ENCODE measurements at regions not wholly inside any gene's neighbourhood (a gene's known extent, or its start where the extent isn't known, plus 50 kb on each side); places are given as distances from the start of the nearest gene placed in this dataset.

DNA sequence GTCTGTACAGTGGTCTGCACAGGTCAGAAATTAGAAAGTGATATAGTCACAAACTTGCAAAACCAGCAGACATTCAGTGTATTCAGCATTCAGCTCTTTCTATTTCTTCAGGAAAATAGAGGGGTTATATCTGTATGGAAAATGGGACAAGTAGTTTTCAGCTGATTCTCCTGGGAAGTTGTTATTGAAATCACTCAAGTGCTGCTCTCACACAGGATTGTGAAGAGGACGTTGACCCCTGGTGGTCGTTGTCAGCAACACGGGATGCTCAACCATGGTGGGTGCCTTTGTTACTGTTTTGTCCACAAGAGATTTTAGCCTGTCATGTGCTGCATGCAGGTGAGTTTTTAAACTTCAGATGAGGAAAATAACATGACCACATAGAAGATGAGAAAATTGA is 981.8 kb downstream of the TMEM121 start:
- TF ChIP-seq, protein P1, sequence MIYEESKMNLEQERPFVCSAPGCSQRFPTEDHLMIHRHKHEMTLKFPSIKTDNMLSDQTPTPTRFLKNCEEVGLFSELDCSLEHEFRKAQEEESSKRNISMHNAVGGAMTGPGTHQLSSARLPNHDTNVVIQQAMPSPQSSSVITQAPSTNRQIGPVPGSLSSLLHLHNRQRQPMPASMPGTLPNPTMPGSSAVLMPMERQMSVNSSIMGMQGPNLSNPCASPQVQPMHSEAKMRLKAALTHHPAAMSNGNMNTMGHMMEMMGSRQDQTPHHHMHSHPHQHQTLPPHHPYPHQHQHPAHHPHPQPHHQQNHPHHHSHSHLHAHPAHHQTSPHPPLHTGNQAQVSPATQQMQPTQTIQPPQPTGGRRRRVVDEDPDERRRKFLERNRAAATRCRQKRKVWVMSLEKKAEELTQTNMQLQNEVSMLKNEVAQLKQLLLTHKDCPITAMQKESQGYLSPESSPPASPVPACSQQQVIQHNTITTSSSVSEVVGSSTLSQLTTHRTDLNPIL (CRISPR knock-in tag; IDR thresholded peaks at IDR 0.05; ENCODE audit: low read depth) = no peak
- TF ChIP-seq PPARA (CRISPR knock-in tag; IDR thresholded peaks at IDR 0.05; ENCODE audit: borderline replicate concordance) (no peak), ZC3H10 (CRISPR knock-in tag; IDR thresholded peaks at IDR 0.05) (no peak), ZFP30 (CRISPR knock-in tag; IDR thresholded peaks at IDR 0.05) (no peak), ZNF8 (CRISPR knock-in tag; IDR thresholded peaks at IDR 0.05) (no peak)

DNA sequence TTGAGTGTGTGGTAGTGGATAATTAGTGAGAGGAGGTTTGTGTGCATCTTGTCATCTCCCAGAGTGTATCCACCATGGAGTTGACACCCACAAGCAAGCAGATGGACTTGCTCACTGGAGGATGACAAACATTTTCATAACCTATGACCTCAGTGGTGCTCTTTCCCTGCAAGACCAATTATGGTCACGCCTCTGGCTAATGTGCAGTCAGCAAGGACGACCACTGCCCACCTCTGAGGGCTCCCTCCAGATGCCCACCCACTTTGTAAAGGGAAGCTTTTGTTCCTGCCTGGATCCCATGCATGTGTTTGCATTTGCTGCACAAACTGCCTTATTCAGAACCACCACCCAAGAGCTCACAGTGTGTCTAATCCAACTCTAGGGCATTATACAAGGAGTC is 982.8 kb downstream of the TMEM121 start:
- TF ChIP-seq TOX (CRISPR knock-in tag; IDR thresholded peaks at IDR 0.05; ENCODE audit: borderline replicate concordance) = no peak
- no peak for TF ChIP-seq PPARA (CRISPR knock-in tag; IDR thresholded peaks at IDR 0.05; ENCODE audit: borderline replicate concordance)
- TF ChIP-seq ISL1 (CRISPR knock-in tag; IDR thresholded peaks at IDR 0.05) = no peak
- TF ChIP-seq RARB (CRISPR knock-in tag; IDR thresholded peaks at IDR 0.05) = no peak
- no peak for TF ChIP-seq ZFP30 (CRISPR knock-in tag; IDR thresholded peaks at IDR 0.05)
- TF ChIP-seq ESRRG (CRISPR knock-in tag; IDR thresholded peaks at IDR 0.05) = no peak
- TF ChIP-seq ZNF70 (CRISPR knock-in tag; IDR thresholded peaks at IDR 0.05) = no peak
- no peak for TF ChIP-seq CSDC2 (CRISPR knock-in tag; IDR thresholded peaks at IDR 0.05)
- TF ChIP-seq SNAI2 (CRISPR knock-in tag; IDR thresholded peaks at IDR 0.05) = no peak
- no peak for TF ChIP-seq OSR1 (CRISPR knock-in tag; IDR thresholded peaks at IDR 0.05)
- TF ChIP-seq, protein P2, sequence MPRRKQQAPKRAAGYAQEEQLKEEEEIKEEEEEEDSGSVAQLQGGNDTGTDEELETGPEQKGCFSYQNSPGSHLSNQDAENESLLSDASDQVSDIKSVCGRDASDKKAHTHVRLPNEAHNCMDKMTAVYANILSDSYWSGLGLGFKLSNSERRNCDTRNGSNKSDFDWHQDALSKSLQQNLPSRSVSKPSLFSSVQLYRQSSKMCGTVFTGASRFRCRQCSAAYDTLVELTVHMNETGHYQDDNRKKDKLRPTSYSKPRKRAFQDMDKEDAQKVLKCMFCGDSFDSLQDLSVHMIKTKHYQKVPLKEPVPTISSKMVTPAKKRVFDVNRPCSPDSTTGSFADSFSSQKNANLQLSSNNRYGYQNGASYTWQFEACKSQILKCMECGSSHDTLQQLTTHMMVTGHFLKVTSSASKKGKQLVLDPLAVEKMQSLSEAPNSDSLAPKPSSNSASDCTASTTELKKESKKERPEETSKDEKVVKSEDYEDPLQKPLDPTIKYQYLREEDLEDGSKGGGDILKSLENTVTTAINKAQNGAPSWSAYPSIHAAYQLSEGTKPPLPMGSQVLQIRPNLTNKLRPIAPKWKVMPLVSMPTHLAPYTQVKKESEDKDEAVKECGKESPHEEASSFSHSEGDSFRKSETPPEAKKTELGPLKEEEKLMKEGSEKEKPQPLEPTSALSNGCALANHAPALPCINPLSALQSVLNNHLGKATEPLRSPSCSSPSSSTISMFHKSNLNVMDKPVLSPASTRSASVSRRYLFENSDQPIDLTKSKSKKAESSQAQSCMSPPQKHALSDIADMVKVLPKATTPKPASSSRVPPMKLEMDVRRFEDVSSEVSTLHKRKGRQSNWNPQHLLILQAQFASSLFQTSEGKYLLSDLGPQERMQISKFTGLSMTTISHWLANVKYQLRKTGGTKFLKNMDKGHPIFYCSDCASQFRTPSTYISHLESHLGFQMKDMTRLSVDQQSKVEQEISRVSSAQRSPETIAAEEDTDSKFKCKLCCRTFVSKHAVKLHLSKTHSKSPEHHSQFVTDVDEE (CRISPR knock-in tag; IDR thresholded peaks at IDR 0.05) = no peak
- TF ChIP-seq, protein P1 (CRISPR knock-in tag; IDR thresholded peaks at IDR 0.05; ENCODE audit: low read depth) = no peak
- TF ChIP-seq ZFP3 (CRISPR knock-in tag; IDR thresholded peaks at IDR 0.05) = no peak
- no peak for TF ChIP-seq ZNF8 (CRISPR knock-in tag; IDR thresholded peaks at IDR 0.05)
- ATAC-seq = no peak

More for the DNA sequence above, 981.8 kb downstream of the TMEM121 start:
- 0 out of 3 replicates have a peak, but pooled peaks have one; percentile 38 for ATAC-seq

DNA sequence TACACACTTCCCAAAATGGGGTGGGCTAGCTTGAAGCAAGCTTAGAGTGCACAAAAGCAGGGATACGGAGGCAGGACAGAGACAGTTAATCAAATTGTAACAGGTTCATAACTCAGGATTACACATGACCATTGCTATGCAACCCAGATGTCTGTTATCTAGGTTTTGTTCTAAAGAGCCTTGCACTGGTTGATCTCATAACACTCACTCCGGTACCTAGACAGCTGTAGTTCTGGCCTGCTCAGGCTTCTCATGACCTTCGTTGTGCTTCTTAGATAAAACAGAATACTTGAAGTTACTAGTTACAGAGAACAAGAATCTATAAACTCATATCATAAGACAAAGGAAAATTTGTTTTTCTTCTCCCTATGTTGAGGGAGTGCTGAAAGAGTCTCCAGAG is 983.4 kb downstream of the TMEM121 start:
- ATAC-seq = no peak
- TF ChIP-seq ISL1 (CRISPR knock-in tag; IDR thresholded peaks at IDR 0.05) (no peak), SNAI2 (CRISPR knock-in tag; IDR thresholded peaks at IDR 0.05) (no peak), ZNF70 (CRISPR knock-in tag; IDR thresholded peaks at IDR 0.05) (no peak), ZFP30 (CRISPR knock-in tag; IDR thresholded peaks at IDR 0.05) (no peak), OSR1 (CRISPR knock-in tag; IDR thresholded peaks at IDR 0.05) (no peak), CSDC2 (CRISPR knock-in tag; IDR thresholded peaks at IDR 0.05) (no peak), TCF4 (CRISPR knock-in tag; IDR thresholded peaks at IDR 0.05; ENCODE audit: borderline replicate concordance) (no peak), TOX (CRISPR knock-in tag; IDR thresholded peaks at IDR 0.05; ENCODE audit: borderline replicate concordance) (no peak), ZFP3 (CRISPR knock-in tag; IDR thresholded peaks at IDR 0.05) (no peak), ARNTL (CRISPR knock-in tag; IDR thresholded peaks at IDR 0.05; ENCODE audit: borderline replicate concordance, low read depth) (no peak), PPARA (CRISPR knock-in tag; IDR thresholded peaks at IDR 0.05; ENCODE audit: borderline replicate concordance) (no peak)
- TF ChIP-seq, protein P2 (CRISPR knock-in tag; IDR thresholded peaks at IDR 0.05) = no peak
- TF ChIP-seq, protein P3, sequence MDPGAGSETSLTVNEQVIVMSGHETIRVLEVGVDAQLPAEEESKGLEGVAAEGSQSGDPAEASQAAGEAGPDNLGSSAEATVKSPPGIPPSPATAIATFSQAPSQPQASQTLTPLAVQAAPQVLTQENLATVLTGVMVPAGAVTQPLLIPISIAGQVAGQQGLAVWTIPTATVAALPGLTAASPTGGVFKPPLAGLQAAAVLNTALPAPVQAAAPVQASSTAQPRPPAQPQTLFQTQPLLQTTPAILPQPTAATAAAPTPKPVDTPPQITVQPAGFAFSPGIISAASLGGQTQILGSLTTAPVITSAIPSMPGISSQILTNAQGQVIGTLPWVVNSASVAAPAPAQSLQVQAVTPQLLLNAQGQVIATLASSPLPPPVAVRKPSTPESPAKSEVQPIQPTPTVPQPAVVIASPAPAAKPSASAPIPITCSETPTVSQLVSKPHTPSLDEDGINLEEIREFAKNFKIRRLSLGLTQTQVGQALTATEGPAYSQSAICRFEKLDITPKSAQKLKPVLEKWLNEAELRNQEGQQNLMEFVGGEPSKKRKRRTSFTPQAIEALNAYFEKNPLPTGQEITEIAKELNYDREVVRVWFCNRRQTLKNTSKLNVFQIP (CRISPR knock-in tag; IDR thresholded peaks at IDR 0.05; ENCODE audit: borderline replicate concordance, low read depth) = no peak
- TF ChIP-seq, protein P1 (CRISPR knock-in tag; IDR thresholded peaks at IDR 0.05; ENCODE audit: low read depth) = no peak
